GM19467 (cell line): ENCODE measurements at regions not wholly inside any gene's neighbourhood (a gene's known extent, or its start where the extent isn't known, plus 50 kb on each side); places are given as distances from the start of the nearest gene placed in this dataset.
A peak's percentile ranks its signal among the peaks of the same experiment; 100 is the strongest.
"Not testable (repeated sequence)": the region's sequence is repeated elsewhere in the genome, so short reads cannot be mapped to it uniquely, and the experiment has no call there.

Experiments
- ATAC-seq: cut with Tn5 transposase; IDR thresholded peaks from one replicate; pipeline ENCODE4 v1.9.1; 2021; ENCODE audit warnings: mild to moderate bottlenecking, moderate library complexity; ENCODE audit not compliant: unreplicated experiment

DNA sequence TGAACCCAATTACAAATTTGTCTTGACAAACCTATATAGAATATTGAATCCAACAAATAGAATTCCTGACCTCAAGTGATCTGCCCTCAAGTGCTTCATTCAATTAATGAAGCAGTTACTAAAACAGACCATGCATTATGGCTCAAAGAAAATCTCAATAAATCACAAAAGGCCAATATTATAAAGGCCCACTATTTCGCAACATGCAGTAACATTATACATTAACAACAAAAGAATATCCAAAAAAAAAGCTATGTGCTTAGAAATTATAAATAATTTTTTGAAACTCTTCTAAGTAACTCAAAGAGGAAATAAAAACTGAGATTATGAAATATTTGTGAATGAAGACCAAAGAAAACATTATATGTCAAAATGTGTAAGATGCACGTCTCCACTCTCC lies 177.7 kb downstream of the ZNF674 start:
- no peak for ATAC-seq

DNA sequence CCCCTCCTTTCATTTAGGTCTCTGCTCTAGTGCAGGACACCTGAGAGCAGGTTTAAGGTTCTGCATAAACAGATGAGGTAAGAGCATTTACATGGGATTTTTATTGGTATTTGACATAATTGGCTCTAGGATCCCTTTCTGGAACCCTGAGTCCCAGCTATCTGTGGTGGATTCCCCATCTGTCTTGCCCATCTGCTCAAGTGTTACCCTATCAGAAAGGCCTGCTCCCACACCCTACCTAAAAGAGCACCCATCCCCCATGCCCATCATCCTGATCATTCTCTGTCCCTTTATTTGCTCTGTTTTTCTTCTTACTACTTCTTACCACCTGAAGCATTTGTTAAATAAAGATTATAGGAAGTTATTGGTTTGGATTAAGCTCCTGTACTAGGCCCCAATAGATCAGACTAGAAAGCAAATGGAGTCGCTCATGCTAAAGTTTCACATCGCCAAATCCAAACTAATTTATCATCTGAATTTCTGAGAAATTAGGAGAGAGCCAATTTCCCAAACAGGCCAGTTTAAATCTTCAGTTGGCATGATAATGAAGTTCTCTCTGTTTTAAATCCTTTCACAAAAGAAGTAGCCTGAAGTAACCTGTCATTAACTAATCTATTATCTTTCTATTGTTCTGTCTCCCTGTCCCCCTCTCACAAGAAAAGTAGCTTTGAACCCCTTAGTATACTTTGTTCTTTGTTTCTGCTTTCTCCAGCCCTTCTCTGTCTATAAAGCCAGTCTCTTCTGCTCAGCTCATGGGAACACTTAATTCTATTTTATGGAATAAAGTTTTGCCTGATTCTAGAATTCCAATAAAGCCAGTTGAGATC lies 178.6 kb downstream of the ZNF674 start:
- ATAC-seq, result no peak

DNA sequence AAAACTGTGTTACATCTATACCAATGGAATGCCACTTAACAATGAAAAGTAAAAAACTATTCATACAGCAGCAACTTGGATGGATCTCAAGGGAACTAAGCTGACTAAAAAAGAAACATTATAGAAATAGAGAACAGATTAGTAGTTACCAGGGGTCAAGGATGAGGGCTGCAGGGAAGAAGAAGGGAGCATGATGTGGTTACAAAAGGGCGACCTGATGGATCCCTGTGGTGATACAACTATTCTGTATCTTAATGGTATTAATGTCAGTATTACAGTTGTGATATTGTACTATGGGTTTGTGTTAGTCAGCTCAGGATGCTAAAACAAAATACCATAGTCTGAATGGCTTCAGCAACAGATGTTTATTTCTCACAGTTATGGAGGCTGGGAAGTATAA lies 190.7 kb downstream of the ZNF674 start:
- ATAC-seq, result no peak

DNA sequence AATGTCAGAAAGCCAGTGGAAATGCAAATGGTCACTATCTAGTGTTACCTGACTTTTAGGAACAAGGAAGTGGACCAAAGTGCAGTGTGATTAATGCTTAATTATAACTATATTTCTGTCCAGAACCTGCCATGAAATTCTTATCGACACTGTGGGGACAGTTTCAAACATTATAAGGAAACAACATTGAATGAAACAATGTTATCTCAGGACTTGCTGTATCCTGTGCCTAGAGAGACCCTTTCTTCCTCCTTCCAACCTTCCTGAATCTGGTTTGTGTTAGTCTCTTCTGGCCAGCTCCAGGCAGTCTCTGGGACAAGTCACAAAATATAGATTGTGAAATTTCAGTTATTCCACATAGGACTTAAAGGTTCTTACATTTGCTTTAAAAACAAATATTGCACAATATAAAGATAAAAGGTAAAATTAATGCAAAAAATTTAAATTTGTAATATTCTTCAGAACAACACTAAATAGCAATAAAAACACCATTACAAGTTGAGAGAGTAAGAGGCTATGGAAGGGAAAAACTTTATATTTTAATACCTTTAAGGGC lies 203.4 kb downstream of the ZNF674 start:
- no peak for ATAC-seq

DNA sequence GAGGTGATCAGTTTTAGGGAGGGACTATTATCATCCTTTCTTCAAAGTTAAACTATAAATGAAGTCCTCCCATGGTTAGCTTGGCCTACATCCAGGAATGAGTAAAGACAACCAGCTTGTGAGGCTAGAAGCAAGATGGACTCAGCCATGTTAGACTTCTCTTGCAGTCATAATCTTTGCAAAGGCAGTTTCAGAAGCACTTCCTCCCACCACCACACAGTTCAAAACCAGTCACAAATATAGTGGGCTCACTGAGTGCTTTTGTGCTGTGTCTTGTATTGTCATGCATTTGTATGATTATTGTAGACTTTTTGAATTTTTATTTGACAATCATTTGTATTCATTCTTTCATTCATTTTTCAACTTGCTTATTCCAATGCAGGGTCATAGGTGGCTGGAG lies 204.5 kb downstream of the ZNF674 start:
- no peak for ATAC-seq

DNA sequence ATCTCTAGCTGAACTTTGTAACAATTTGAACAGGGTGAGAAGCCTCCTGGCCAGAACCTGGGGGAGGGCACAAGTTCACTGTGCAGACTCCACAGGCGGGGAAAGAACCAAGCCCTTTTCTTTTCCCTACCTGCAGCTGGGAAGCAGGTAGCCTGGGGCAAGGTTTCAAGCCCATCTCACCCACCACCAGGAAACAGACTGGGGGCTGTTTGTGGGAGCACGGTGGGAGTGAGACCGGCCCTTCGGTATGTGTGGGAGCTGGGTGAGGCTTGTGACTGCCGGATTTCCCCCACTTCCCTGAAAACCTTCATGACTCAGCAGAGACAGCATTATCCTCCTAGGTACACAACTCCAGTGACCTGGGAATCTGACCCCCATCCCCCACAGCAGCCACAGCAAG lies 211.7 kb downstream of the ZNF674 start:
- no peak for ATAC-seq

DNA sequence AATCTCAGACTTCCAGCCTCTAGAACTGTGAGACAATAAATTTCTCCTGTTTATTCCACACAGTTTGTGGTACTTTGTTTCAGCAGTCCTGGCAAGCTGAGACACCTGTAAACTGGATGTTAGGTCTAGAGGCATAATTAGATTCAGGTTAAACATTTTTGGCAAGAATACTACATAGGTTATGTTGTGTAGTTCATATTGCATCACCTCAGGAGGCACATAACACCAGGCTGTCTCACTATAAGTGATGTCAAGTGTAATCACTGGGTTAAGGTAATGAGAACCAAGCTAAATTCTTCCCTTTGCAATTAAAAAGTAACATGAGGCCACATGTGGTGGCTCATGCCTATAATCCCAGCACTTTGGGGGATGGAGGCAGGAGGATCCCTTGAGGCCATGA lies 214.2 kb downstream of the ZNF674 start:
- no peak for ATAC-seq

DNA sequence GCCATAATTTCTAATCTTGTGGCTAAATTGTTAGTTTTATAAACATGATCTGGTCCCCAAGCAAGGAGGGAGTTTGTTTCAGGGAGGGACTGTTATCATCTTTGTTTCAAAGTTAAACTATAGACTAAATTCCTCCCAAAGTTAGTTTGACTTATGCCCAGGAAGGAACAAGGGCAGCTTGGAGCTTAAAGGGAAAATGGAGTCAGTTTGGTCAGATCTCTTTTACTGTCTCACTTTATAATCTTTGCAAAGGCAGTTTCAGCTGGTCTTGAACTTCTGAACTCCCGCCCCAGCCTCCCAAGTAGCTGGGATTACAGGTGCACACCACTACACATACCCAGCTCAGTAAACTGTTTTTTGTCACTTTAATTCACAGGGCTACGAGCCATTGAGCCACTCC lies 214.7 kb downstream of the ZNF674 start:
- no peak for ATAC-seq

DNA sequence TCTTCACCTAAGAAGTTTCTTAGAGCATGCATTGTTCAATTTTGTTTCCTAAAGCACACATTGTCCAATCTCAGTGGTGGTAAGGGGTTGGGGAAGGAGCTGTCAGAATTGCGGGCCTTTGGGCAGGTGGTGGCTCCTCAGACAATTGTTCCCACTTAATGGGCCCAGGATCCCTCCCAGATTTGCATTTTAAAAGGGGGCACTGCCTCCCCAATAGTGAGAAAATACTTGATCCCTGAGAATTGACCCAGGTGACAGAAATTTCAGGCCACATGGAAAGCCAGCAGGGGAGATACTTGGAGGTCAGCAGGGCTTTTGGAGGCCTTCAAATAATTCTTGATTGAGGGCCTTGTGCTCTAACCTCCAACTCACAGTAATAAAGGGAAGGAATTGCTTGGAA lies 217.1 kb downstream of the ZNF674 start:
- no peak for ATAC-seq

DNA sequence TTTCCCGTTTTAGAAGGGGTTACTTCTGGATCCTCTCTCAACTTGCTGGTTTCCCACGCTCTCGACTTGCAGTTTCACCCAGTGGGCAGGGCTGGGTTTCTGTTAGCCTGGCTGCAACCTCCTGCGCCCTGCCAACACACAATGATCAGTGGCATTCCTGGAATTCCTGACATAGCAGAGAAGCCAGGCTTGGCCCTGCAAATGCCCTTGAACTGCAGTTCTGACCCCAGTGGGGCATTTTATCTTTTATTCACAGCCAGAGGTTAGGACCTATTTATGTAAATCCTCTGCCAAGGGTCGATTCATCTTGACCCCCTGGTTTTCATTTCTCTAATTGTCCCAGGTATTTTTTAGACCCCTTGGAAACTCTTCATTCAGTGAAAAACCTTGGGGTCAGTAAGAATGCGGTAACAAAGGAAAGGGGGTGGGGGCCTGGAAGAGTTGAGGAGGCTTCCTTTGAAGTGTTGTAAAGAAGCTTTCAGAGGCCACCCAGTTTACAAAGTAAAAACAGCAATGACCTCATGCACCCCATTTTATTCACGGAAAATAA lies 217.6 kb downstream of the ZNF674 start:
- ATAC-seq, result no peak

DNA sequence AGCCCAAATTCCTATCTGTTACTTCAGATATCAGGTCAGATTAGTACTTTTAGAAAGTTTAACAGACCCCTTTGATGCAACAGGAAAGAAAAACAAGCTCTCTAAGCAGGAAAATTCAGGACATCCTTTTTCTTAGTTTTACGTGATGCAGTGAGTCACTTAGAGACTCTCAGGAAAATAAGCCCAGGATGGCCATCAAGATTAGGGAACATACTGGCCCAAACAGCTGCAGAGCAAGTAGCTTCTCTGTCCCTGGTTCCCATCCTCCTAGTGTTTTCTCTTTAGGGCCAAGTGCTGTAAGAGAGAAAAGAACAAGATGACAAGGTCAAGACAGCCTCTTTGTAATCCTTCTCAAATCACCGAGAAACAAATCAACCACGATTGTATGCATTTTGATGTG lies 219.1 kb downstream of the ZNF674 start:
- ATAC-seq, result no peak

DNA sequence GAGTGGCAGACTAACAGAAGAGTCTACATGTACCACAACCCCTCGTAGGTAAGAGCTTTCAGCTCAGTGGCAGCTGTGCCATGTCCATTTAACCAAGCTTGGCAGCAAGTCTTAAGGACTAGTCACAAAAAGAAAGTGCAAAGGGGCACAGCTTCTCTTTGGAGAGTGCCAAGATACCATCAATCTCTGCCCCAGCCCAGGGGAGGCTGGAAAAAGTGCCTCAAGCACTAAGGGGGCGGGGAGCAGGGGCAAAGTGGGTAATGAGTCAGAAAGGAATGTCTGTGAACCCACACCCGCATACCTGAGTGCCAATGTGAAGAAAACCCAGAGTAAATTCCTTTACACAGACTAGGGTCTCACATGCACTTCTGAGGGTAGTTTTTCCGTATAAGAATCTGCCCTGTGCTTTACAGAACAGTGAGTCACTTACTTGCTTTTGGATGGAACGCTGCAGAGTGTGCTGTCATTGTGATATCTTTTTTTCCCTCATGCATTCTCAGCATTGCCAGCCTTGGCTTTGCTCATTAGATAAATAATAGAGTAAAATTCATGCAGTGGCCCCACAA lies 219.8 kb downstream of the ZNF674 start:
- ATAC-seq, result no peak

DNA sequence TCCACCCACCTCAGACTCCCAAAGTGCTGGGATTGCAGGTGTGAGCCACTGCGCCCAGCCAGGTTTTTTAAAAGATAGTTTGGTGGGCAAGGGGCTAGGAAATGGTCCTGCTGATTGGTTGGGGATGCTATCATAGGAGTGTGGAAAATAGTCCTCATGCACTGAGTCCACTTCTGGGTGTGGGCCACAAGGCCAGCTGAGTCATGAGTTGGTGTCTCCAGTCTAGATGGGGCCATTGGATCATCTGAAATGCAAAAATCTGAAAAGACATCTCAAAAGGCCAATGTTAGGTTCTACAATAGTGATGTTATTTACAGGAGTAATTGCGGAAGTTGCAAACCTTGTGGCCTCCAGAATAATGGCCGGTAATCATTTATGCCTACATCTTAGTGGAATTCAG lies 221.1 kb downstream of the ZNF674 start:
- no peak for ATAC-seq

DNA sequence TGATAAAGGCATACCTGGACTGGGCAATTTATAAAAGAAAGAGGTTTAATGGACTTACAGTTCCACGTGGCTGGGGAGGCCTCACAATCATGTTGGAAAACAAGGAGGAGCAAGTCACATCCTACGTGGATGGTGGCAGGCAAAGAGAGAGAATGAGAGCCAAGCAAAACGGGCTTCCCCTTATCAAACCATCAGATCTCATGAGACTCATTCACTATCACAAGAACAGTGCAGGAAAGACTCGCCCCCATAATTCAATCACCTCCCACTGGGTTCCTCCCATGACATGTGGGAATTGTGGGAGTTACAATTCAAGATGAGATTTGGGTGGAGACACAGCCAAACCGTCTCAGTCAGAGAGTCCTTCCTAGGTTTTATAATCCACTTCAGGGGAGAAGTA lies 222.3 kb downstream of the ZNF674 start:
- ATAC-seq, result not testable (repeated sequence)

DNA sequence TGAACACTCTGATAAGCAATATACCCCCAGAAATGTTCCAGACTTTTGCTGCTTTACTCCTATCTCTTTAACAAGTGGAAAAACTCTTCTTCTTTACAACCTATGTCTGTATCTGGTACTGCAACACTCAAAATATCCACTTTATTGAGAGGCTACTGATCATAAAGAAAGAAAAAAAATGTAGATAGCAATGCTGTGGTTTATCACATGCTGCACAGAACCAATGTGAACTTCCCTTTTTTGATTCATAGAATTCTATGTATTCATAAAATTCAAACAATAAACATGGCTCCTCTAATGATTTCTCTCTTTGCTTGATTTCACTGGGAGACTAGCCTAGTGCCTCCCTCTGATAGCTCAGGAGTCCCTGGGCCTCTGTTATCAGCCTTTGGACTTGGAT lies 223.5 kb downstream of the ZNF674 start:
- no peak for ATAC-seq

DNA sequence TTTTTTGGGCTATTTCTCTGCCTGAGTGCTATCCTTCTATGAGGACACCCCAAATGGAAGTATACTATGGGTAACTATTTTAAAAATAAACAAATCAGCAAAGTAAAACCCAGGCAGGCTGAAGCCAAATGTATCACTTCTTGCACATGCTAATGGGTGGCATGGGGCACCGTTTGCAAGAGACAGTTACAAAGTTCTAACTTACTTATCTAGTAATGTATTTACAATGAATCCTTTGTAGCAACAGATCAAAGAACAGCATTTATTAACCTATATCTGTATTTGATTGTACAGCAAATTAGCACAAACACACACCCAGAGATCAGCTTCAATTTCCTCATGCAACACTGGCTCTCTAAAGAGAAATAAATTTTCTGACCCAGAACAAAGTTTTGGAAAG lies 225.5 kb downstream of the ZNF674 start:
- no peak for ATAC-seq

DNA sequence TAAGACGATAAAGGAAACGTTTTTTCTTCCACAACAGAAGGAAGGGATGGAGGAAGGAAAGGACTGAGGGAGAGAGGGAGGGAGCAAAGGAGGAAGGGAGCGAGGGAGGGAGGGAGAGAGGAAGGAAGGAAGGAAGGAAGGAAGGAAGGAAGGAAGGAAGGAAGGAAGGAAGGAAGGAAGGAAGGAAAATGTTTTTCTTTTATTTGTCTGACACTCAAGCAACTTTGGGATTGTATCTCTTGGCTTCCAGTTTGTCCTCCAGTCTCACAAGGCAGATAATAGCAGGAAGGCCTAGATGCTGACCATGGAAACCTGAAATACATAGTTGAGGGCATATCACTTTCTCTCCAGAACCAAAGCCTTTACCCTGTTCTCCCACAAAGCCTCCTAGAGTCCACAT lies 226.7 kb downstream of the ZNF674 start:
- ATAC-seq, result no peak

DNA sequence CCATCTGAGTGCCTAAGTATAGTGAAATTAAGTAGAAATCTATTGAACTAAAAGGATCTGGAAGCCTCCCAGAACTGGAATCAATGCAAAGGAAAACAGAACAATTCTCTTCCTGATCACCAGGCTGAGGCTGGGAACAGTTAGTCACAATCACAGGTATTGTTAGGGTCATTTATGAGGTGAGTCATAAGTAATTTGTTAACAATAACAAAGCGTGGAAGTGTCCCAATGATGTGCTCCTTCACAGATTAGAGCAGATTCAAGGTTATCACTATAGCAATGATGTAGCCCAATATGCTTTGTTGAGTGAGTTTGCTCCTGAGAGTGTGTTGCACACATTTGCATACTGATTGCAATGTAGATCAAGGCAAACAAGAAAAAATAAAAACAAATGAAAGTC lies 228.1 kb downstream of the ZNF674 start:
- ATAC-seq, result no peak

DNA sequence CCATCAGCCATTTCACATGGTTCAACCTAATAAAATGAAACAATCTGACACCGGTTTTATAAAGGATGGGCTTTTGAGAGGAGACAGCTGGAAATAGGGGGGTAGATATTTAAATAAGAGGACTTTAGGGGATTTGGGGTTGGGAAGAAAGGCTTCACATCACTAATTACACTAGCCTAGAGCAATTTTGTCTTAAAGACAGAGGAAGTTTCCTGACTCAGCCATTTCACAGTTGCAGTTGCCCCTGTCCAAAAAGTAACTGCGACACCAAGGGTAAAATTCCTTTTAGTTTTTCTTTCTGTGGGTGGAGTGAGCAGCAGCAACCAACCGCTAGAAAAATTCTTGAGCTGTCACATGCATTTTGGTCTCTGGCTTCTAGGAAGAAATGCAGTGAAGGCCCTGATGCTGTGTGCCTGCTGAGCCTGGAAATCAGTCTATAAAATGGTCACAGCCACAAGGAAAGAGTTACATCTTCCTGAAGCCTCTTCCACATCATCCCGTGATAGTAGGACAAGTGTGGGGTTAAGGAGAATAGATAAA lies 233.6 kb downstream of the ZNF674 start:
- no peak for ATAC-seq

DNA sequence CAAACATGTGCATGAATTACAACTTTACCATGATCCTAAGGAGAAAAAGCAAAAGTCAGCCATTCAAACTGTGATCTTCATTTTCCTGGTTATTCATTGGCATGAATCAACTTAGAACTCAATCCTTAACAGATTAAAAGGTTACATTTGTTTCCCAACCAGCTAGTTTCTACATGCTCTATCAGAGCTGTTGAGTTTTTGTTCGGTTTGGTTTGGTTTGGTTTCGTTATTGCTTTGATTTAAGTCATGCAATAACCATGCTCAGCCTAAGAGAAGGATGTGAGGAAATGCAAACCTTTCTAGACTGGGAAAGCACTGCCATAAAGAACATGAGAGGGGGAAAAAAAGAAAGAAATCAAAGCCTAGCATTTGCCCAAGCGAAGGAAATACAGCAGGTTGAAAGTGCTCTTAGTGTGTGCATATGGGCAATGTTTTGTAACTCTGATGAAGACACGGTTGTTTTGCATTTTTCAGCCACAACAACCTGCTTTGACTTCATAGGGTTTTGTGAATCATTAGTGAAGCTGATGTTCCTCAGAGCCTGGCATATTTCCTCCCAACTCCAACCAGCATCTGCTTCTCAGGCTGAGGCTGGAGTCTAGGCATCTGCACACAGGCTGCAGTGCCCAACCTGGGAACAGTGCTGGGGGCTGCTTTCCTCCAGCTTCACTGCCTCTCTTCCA lies 234.3 kb downstream of the ZNF674 start:
- peak; percentile 83 for ATAC-seq

DNA sequence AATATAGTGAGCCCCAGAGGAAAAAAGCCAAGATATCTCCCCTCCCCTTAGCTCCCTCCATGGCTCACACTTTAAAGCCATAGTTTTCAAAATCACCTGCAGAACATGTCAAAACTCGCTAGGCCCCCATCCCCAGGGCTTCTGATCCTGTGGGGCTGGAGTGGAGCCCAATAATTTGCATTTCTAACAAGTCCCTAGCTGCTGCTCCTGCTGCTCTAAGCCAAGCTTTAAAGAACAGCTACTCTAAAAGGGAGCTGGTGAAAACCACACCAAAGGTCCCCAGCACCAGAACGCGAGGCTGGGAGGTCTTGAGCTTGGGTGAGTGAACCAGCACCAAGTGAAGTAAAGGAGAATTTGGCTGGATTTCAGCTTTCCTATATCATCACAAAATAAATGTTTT lies 237.1 kb downstream of the ZNF674 start:
- no peak for ATAC-seq
